CD14-positive monocyte (primary cell): ENCODE measurements at regions not wholly inside any gene's neighbourhood (a gene's known extent, or its start where the extent isn't known, plus 50 kb on each side); places are given as distances from the start of the nearest gene placed in this dataset.

Source experiments
- DNase-seq, 3 donors: peaks; one replicate each; pipeline ENCODE4 v3.0.0-alpha.2; 2011 to 2022
- H2AFZ ChIP-seq: 2 replicates; pipeline ENCODE4 v1.6.0; 2012; ENCODE audit warnings: mild to moderate bottlenecking, low read depth, low read length, inconsistent platforms; ENCODE audit not compliant: insufficient read depth, poor library complexity, severe bottlenecking
- H3K27ac ChIP-seq, 2 donors: 1 replicate in 1 of 2; 2 replicates in 1 of 2; pipeline ENCODE4 v1.5.1; 2012 to 2013; ENCODE audit warnings: low read length in 2 of 2, control low read depth in 1 of 2, inconsistent platforms in 1 of 2, low read depth in 1 of 2, mild to moderate bottlenecking in 1 of 2
- H3K27me3 ChIP-seq, 2 donors: one replicate each; pipeline versions ENCODE4 v1.6.0 to v1.6.1; 2011 to 2013; ENCODE audit warnings: low read length in 2 of 2; ENCODE audit not compliant: control insufficient read depth in 2 of 2, insufficient read depth in 2 of 2
- H3K36me3 ChIP-seq, 2 donors: replicated peaks in 1 of 2; 1 replicate in 1 of 2; 2 replicates in 1 of 2; pipeline versions ENCODE4 v1.5.1 to v1.6.1; 2012 to 2013; ENCODE audit warnings: low read length in 2 of 2, control low read depth in 1 of 2, inconsistent platforms in 1 of 2, mild to moderate bottlenecking in 1 of 2; ENCODE audit not compliant: insufficient read depth in 2 of 2, control insufficient read depth in 1 of 2
- H3K4me1 ChIP-seq, 2 donors: 1 replicate in 1 of 2; 2 replicates in 1 of 2; pipeline versions ENCODE4 v1.5.1 to v1.6.1; 2012 to 2013; ENCODE audit warnings: low read length in 2 of 2, control low read depth in 1 of 2, inconsistent platforms in 1 of 2, mild to moderate bottlenecking in 1 of 2, moderate library complexity in 1 of 2; ENCODE audit not compliant: insufficient read depth in 2 of 2, control insufficient read depth in 1 of 2
- H3K4me2 ChIP-seq: replicated peaks from 2 replicates; pipeline ENCODE3; 2012; ENCODE audit warnings: low read length, moderate library complexity, mild to moderate bottlenecking; ENCODE audit not compliant: poor library complexity, severe bottlenecking; ENCODE audit errors: extremely low read depth
- H3K4me3 ChIP-seq, 3 experiments: fragments of 200-600 bp in 1 of 3; sonication (generic) in 1 of 3; replicated peaks in 1 of 3; 1 replicate in 2 of 3; 2 replicates in 1 of 3; pipeline ENCODE4 v1.5.1; 2011 to 2013; ENCODE audit warnings: low read length in 3 of 3, mild to moderate bottlenecking in 3 of 3, control low read depth in 2 of 3, low read depth in 2 of 3, inconsistent platforms in 1 of 3, moderate library complexity in 1 of 3
- H3K79me2 ChIP-seq: 2 replicates; pipeline ENCODE4 v1.6.0; 2012; ENCODE audit warnings: mild to moderate bottlenecking, control low read depth, inconsistent platforms, low read length, moderate library complexity; ENCODE audit not compliant: insufficient read depth
- H3K9ac ChIP-seq: 2 replicates; pipeline ENCODE4 v1.6.0; 2017; ENCODE audit warnings: low read length, mild to moderate bottlenecking; ENCODE audit not compliant: insufficient read depth, poor library complexity, severe bottlenecking
- H3K9me3 ChIP-seq, 2 donors: replicated peaks in 1 of 2; 1 replicate in 1 of 2; 2 replicates in 1 of 2; pipeline versions ENCODE4 v1.5.1 to v1.6.1; 2012 to 2013; ENCODE audit warnings: low read length in 2 of 2, control low read depth in 1 of 2; ENCODE audit not compliant: control insufficient read depth in 1 of 2, insufficient read depth in 1 of 2
- H4K20me1 ChIP-seq: 2 replicates; pipeline ENCODE4 v1.6.0; 2012; ENCODE audit warnings: mild to moderate bottlenecking, low read length, control low read depth, moderate library complexity; ENCODE audit not compliant: insufficient read depth
- H3K27ac Mint-ChIP-seq, 7 donors: one replicate each; pipeline ENCODE4 v1.8.0; 2020; ENCODE audit warnings: mild to moderate bottlenecking in 7 of 7, mixed read lengths in 7 of 7, moderate library complexity in 6 of 7, inconsistent platforms in 2 of 7
- H3K27me3 Mint-ChIP-seq, 3 donors: one replicate each; pipeline ENCODE4 v1.8.0; 2021 to 2022; ENCODE audit warnings: low read depth in 3 of 3, mild to moderate bottlenecking in 3 of 3, mixed read lengths in 3 of 3, moderate library complexity in 3 of 3, inconsistent platforms in 1 of 3
- H3K36me3 Mint-ChIP-seq, 2 donors: one replicate each; pipeline ENCODE4 v1.8.0; 2020; ENCODE audit warnings: mixed read lengths in 2 of 2, inconsistent platforms in 1 of 2, mild to moderate bottlenecking in 1 of 2
- H3K4me1 Mint-ChIP-seq: one replicate; pipeline ENCODE4 v1.8.0; 2020; ENCODE audit warnings: mild to moderate bottlenecking, mixed read lengths
- H3K4me3 Mint-ChIP-seq, 2 donors: one replicate each; pipeline ENCODE4 v1.8.0; 2020; ENCODE audit warnings: mild to moderate bottlenecking in 2 of 2, mixed read lengths in 2 of 2, moderate library complexity in 1 of 2
- H3K9me3 Mint-ChIP-seq, 7 donors: one replicate each; pipeline ENCODE4 v1.8.0; 2020 to 2022; ENCODE audit warnings: mixed read lengths in 7 of 7, mild to moderate bottlenecking in 6 of 7, moderate library complexity in 6 of 7, inconsistent platforms in 2 of 7
- CTCF ChIP-seq: fragments of 200-600 bp; IDR thresholded peaks from one replicate; pipeline ENCODE4 v1.8.0; 2022; ENCODE audit warnings: antibody characterized with exemption, mild to moderate bottlenecking
- WGBS: methylation state at CpG from one replicate; pipeline ENCODE4 v1.1.5; 2013; ENCODE audit warnings: missing lambda C conversion rate; ENCODE audit not compliant: insufficient coverage; 5-methylcytosine and 5-hydroxymethylcytosine counted together
- intact Hi-C, 2 donors: fragments of 100-400 bp; cut with micrococcal nuclease; formaldehyde crosslinking; loops; one replicate each; pipeline versions ENCODE4 v1.15.0 to v1.15.1; 2023

- Histone ChIP-seq H3K9ac (no peak overlapping the region), H3K4me3 (no peak overlapping the region), H3K27ac (no peak overlapping the region), H3K79me2 (no peaks in the 10 kb centered on the region), H3K27me3 (no peaks in the 10 kb centered on the region), H3K4me1 (no peaks in the 10 kb centered on the region), H2AFZ (no peak overlapping the region), H3K4me2 (no peak overlapping the region), H3K9me3 (no peaks in the 10 kb centered on the region), H3K36me3 (no peaks in the 10 kb centered on the region), H4K20me1 (no peaks in the 10 kb centered on the region)
- Mint-ChIP-seq H3K4me1 (no peaks in the 10 kb centered on the region), H3K36me3 (no peaks in the 10 kb centered on the region), H3K9me3 (peaks cover 0 to under 1% (median 0%) of the 10 kb centered on the region in 7 donors), H3K27me3 (no peaks in the 10 kb centered on the region), H3K27ac (no peak overlapping the region), H3K4me3 (no peak overlapping the region)
- intact Hi-C loops: no loop called here
- no peak for TF ChIP-seq CTCF
- 91% methylated on average over 7 of the region's 7 CpGs for WGBS
- no peak for DNase-seq
These were observed 212.4 kb downstream of the CMPK2 start for GRCh38 chr2:6653281-6653750.

DNA sequence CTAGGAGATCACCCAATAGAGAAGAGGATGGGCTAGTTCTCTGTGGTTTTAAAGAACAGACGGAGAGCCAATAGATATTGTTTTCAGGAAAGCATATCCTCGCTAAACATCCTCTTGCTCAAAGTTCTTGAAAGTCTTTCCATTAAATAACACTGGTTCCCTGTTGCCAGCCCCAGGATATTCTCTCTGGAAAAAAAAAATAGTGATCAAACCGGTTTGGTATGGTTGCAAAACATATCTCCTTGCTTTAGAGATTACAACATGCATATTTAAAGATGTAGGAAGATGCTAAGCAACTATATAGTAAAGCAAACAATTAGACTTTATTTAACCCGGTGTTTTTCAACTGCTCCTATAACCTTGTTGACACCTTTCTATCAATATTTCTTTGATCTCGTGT, 211.4 kb downstream of the CMPK2 start:
- Histone ChIP-seq H3K36me3 (no peaks in the 10 kb centered on the region), H3K4me3 (no peak overlapping the region), H2AFZ (no peak overlapping the region), H3K27ac (no peak overlapping the region), H3K79me2 (no peaks in the 10 kb centered on the region), H3K27me3 (no peaks in the 10 kb centered on the region), H3K4me2 (no peak overlapping the region), H3K4me1 (no peaks in the 10 kb centered on the region), H3K9ac (no peak overlapping the region), H4K20me1 (no peaks in the 10 kb centered on the region), H3K9me3 (no peaks in the 10 kb centered on the region)
- intact Hi-C loops: no loop called here
- H3K9me3 Mint-ChIP-seq: peaks cover 0 to 2% (median 0%) of the 10 kb centered on the region in 7 donors
- H3K4me3 Mint-ChIP-seq: no peak overlapping the region
- H3K36me3 Mint-ChIP-seq: no peaks in the 10 kb centered on the region
- no peak for DNase-seq
- H3K4me1 Mint-ChIP-seq: no peaks in the 10 kb centered on the region
- H3K27me3 Mint-ChIP-seq: peaks cover 0 to 1% (median 0%) of the 10 kb centered on the region in 3 donors
- WGBS: 80% methylated on average over 1 of the region's 5 CpGs
- no peak overlapping the region for H3K27ac Mint-ChIP-seq
- no peak for TF ChIP-seq CTCF
